CD4-positive, alpha-beta T cell treated with Interleukin-12 subunit alpha and Interleukin-12 subunit beta, for 1 hour (primary cell): ENCODE measurements at regions not wholly inside any gene's neighbourhood (a gene's known extent, or its start where the extent isn't known, plus 50 kb on each side); places are given as distances from the start of the nearest gene placed in this dataset.
A peak's percentile ranks its signal among the peaks of the same experiment; 100 is the strongest.
"Not testable (repeated sequence)": the region's sequence is repeated elsewhere in the genome, so short reads cannot be mapped to it uniquely, and the experiment has no call there.

Source experiments
- DNase-seq: peaks from one replicate; pipeline ENCODE4 v3.0.0-alpha.2; 2020

DNA sequence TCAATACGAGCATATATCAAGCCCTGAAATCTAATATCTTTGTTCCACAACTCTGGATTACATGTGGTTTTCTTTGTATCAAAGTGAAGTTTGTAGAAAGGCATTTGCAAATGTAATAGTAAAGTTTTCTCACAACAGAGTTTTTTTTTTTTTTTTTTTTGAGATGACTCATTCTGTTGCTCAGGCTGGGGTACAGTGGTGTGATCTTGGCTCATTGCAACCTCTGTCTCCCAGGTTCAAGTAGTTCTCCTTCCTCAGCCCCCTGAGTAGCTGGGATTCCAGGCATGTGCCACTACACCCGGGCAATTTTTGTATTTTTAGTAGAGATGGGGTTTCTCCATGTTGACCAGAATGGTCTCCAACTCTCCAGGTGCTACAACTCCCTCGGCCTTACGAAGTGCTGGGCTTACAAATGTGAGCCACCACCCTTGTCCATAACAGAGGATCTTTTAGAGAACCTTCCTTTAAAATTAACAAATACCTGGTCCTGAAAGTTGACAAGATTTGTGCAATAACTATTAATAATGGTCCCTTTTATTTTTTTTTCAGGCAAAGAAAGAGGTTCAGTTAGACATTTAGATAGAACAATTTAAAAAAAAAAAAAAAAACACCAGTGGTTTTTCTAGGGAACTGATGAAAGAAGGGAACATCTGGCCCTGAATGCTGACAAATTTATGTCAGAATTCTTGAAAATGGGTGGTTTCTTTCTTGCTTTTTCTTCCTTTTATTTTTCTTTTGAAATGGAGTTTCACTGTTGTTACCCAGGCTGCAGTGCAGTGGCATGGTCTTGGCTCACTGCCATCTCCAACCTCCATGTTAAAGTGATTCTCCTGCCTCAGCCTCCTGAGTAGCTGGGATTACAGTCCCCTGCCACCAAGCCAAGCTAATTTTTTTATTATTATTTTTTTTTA is 278.5 kb downstream of the RPS4Y2 start:
- DNase-seq: no peak

DNA sequence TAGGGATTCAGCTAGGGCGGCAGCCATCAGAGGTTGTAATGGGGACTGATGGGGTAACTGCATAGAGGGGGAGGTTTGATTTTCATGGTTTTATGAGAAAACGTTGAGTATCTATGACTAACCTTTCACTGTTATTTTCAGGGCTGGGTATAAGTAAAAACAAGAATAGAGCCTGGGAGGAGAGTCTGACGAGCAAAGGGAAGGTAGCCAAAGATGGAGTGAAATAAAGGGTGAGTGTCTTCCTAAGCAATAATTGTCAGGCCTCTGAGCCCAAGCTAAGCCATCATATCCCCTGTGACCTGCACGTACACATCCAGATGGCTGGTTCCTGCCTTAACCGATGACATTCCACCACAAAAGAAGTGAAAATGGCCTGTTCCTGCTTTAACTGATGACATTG is 281.5 kb downstream of the RPS4Y2 start:
- not testable (repeated sequence) for DNase-seq

DNA sequence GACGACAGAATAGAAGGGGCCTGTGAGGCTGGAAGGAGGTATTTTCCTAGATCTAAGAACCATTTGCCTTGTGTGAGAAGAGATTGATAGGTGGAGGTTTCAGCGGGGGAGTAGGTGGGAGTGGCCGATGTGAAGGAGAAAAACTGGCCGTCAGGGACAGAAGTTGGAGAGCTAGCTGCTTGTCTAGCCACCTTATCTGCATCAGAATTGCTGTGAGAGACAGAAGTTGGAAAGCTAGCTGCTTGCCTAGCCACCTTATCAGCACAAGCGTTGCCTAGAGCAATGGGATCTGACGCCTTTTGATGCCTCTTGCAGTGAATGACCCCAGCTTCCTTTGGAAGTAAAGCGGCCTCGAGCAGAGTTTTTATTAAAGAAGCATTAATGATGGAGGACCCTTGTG is 283.9 kb downstream of the RPS4Y2 start:
- DNase-seq: no peak

DNA sequence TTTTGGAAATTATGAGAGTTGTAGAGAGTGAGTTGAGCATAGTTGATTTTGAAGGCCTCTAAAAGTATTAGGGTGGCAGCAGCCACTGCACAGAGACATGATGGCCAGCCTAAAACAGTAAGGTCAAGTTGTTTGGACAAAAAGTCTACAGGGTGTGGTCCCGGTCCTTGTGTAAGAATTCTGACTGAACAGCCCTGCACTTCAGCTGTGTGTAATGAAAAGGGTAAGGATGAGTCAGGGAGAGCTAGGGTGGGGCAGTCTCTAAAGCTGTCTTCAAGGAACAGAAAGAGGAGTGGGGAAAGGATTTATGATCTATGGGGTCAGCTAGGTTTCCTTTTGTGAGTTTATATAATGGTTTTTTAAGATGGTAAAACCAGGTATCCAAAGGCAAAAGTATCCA is 284.8 kb downstream of the RPS4Y2 start:
- DNase-seq: not testable (repeated sequence)

DNA sequence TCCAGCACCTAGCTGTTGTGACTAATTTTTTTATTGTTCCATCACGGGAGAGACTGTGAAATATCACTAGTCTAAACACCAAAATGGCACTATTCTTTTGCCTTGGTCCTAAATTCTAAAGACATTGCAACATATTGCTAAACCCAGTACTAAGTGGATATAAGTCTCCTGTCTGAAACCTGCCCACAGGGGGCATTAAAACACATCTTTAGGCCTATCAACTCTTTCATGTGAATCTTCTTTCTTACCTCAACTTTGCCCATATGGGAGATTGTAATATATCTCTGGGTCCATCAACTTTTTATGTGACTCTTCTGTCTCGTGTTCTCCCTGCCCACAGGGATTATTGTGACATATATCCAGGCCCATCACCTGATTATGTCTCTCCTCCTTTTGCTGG is 317.2 kb downstream of the RPS4Y2 start:
- DNase-seq: peak; percentile 9

DNA sequence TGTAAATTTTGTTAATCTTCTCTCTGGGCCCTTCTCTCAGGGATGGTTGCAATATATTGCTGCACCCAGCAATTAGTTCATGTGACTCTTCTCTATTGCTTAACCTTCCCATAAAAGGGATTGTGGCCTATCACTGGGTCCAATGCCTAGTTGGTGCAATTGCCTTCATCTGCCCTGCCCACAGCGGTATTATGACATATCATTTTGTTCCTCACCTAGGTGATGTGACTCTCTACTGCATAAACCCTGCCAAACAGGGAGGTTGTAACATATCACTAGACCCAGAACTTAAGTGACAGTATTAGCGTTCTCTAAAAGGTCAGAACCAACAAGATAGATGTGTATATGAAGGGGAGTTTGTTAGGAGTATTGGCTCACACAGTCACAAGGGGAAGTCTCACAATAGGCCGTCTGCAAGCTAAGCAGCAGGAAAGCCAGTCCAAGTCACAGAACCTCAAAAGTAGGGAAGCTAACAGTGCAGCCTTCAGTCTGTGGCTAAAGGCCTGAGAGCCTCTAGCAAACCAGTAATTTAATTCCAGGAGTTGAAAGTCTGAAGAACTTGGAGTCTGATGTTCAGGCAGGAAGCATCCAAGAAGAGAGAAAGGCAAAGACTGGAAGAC is 317.8 kb downstream of the RPS4Y2 start:
- DNase-seq: no peak

DNA sequence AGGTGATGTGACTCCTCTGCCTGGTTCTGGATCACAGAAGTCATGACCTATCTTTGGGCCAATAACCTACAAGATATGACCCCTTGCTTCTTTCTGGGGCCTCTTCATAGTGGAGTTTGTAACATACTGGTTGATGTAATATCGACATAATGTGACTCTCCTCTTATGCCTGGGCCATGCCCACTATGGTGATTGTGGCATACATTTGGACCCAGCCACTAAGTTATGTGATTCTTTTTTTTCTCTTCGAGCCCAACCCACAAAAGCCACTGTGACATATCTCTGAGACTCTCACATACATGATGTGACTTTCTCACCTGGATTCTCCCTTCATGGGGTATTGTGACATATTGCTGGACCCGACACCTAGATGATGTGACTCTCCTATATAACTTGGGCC is 319.8 kb downstream of the RPS4Y2 start:
- DNase-seq: no peak

DNA sequence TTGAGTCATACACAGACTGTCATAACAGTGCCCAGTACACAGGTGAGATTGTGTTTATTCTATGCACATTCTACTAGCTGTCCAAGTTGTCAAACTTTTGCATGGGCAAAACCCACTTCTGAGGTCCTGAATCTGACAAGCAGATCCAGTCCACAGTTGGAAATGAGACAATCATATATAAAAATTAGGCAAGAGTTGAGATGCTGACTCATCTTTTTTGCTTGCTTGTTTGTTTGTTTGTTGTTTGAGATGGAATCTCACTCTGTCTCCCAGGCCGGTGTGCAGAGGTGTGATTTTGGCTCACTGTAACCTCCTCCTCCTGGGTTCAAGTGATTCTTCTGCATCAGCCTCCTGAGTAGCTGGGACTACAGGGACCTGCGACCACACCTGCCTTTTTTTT is 323.8 kb downstream of the RPS4Y2 start:
- DNase-seq: no peak

DNA sequence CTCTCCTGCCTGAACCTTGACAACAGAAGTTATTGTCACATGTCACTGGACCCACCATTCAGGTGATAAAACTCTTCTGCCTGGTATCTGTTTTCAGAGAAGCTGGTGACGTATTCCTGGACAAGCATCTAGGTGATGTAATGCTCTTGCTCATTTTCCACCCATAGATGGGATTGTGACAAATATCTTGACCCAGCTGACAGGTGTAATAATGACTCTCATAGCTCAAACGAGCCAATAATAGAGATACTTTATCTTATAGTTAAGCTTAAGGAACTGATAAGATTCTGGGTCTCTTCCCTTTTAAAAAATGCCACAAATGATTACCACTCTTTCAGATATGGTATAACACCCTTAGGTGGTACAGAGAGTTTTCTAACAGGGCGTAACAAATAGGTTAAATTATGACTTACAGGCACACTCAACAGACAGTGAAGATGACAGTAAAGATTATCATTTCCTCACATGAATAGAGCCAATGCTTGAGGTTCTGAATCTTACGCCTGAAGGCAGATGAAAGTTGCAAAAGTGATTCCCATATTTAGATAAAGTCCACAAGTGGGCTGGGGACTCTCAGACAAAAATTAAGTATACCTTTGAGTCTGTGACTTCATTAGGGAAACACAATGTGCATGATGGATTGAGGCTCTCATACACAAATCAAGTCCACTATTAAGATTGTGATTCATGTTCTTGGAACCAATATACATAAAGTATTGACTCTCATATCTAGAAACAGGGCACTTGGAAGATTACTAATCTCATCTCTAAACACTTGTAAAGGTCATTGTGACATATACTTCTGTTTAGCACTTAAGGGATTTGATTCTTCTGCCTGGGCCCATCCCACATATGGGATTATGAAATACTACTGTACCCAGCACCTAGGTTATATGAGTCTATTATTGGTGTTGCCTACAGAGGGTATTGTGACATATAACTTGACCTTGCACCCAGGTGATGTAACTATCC is 326.0 kb downstream of the RPS4Y2 start:
- DNase-seq: no peak

DNA sequence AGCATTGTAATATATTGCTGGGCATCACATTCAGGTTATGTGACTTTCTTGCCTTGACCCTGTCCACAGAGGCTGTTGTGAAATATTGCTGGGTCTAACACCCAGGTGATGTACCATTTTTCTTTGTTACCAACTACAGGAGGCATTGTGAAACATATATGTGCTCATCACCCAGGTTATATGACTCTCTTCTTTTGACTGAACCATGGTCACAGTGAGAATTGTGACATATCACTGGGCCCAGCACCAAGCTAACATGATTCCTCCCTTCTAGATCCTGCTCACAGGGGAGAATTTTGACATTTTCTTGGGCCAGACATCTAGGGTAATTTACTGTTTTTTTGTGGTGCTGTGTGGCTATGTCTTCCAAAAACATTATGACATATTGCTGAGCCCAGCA is 326.7 kb downstream of the RPS4Y2 start:
- DNase-seq: no peak

DNA sequence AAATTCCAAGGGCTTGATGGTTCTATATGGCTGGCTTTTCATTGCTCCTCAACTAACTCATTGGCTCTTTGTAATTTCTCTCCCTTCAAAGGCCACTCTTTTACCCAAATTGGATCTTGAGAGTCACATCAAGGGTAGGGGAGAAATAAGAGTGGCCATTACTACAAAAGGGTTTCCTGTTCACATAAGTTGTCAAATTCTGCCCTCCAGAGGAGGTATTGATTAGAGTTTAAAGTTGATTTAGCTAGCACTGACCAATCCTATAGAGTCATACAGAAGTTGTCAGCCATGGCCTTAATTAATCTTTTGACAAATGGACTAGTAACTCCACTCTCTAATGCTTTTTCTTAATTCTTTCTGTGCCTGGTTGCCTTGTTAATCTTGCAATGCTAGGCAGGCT is 336.0 kb downstream of the RPS4Y2 start:
- DNase-seq: peak; percentile 7

DNA sequence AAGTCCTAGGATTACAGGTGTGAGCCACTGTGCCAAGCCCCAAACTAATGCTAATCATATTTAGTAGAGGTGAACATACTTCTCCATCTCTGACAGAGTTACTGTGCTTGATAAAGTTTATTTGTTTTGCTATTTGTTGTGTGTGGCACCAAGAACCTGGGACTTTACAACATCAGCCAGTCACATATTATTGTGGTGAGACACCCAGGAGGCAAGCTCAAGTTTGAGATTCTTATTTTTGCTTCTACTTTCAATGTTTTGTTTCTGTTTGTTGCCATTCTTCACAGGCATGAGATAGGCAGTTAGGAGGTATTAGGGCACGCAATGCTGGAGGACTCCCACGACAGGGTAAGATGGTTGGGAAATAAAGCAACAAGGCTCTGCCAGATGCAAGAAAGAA is 346.6 kb downstream of the RPS4Y2 start:
- no peak for DNase-seq

DNA sequence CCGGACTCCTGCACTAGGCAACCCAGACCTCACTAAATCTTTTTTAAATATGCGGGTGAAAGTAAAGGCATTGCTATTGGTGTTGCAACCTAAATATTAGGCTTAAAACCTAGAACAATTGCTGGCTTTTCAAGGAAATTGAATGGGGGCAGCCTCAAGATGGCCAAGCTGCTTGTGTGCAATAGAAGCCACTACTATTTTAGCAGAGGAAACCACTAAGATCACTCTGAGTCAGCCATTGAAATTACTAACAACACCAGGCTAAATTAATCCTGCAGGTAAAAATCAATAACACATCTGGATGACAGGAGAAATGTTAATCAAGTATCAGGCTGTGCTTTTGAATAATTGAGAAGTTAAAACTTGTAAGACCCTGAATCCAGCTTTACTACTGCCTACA is 348.0 kb downstream of the RPS4Y2 start:
- no peak for DNase-seq

DNA sequence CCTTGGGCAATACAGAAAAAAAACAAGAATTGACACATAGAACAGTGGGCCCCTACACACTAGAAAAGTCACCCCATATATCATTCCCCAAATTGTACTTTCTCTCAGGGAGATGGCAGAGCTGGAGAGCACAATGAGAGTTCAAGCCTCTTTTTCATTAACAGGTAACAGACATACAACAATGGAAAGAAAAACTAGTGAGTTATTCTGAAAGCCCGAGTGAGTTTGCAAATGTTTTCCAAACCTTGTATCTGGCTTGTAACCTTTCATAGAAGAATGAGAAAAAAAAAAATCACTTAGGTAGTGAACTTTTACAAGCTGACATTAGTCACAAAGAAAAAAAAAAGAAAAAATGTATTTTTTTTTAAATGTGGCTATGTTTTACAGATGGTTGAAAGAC is 349.6 kb downstream of the RPS4Y2 start:
- DNase-seq: no peak

DNA sequence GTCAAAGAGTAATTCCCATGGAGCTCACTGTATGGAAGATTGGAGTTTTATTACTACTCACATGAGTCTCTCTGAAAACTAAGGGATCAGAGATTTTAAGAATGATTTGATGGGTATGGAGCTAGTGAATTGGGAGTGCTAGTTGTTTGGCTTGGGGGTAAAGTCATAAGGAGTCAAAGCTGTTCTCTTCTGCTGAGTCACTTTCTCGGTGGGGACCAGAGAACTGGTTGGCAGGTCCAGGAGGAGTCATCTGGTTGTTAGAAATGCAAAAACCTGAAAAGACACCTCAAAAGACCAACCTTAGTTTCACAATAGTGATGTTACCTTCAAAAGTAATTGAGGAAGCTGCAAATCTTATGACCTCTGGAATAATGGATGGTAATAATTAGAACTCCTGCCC is 355.4 kb downstream of the RPS4Y2 start:
- DNase-seq: no peak

DNA sequence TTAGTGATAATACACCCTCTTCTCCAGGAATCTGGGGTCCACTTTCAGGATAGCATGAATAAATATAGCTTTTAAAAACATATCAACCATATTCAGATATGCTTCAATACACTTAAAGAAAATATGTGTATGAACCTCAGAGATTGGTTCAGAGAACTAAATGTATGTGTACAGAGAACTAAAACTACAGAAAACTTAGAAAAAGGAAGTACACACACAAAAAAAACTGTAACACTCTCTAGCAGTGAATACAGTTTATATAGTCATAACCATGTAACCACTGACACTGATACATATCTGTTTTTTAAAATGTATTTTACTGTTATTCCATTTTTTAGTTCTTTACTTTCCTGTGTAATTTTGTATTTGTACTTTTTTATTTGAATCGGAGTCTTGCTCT is 365.2 kb downstream of the RPS4Y2 start:
- DNase-seq: no peak

DNA sequence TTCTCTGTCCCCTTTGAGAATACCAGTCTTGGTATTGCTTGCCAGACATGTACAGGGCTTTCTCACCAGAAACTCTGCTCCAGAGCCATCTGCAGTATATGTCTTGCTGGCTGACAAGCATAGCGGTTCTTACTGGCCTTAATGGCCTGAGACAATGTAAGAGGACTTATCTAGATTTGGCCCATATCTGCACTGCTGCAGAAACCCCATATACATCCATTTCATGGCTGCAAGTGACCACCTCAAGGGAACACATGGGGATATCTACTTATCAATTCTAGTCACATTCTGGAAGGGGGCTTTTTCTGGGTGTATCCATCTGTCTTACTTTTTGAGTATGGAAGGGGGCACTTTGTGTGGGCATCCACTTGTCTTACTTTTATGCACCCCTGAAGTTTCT is 375.5 kb upstream of the RBMY1B start:
- DNase-seq: no peak

DNA sequence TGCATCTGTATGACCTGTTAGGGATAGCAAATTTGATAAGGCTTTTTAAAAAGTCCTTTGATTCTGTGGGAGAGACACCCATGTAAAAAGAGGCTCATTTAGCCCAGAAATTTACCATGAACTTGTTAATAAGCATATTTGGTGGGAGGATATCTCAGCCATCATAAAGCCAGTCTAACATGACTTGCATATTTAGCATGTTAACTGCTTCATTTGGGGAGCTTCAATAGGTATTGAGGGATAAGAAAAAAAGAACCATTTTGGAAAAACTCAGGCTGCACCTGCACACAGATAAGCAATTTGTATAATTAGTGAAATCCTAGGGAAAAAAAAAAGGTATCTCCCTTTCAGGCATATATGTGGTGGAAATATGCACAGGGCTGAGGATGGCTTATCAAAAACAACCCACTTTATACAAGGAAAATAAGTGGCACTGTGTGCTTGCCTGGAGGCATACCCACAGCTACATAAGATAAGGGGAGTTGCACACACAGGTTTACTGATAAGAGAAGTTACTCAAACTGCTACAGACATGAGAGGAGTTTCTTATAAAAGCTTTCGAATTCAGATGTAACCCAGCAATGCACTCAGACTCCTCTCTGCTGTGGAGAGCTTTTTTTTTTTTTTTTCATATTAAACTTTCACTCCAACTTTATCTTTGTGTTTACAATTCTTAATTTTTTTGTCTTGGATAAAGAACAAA is 372.9 kb upstream of the RBMY1B start:
- peak; percentile 2 for DNase-seq

DNA sequence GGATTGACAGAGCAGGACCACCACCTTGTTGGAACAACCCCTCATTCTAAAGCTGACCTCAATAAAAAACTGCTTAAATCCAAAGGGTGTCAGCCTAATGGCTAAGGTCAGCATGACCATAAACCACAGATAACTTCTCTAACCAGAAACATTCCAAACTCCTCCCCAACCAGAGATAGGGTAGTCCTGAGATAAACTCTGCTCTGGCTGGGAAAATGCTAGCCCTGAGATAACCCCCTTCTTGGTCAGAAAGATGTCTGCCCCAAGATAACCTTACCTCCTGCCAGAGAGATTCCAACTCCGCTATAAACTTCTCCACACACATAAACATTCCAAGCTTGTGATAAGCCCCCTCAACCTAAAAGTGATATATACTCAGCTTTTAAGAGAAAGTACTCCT is 364.8 kb upstream of the RBMY1B start:
- no peak for DNase-seq

DNA sequence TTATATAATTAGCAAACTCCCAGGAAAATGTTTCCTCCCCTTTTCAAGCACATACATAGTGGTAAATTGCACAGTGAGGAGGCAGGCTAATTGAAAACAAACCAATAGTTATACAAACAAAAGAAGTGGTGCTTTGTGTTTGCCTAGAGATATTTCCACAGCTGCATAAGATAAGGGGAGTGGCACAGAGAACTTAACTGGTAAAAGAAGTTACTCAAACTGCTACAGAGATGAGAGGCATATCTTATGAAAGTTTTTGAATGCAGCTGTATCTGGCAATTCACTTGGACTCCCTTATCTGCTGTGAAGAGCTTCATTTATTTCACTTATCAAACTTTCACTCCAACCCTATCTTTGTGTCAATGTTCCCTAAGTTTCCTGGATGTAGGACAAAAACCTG is 361.2 kb upstream of the RBMY1B start:
- no peak for DNase-seq

DNA sequence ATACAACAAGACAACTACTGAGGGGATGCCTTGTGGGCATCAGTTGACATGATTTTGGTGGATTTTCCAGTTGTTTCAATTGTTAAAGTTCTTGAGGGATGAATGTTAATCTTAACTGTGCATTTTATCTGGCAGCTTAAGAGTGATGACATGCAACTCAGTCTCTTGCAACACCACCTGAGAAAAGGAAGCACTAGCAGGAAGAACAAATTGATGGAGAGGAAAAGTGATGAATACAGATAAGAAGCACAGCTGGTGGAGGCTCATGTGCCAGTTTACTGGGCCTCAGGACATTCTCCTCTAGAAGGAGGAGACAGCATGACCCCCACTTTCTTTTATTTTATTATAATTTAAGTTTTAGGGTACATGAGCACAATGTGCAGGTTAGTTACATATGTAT is 341.3 kb upstream of the RBMY1B start:
- DNase-seq: no peak

DNA sequence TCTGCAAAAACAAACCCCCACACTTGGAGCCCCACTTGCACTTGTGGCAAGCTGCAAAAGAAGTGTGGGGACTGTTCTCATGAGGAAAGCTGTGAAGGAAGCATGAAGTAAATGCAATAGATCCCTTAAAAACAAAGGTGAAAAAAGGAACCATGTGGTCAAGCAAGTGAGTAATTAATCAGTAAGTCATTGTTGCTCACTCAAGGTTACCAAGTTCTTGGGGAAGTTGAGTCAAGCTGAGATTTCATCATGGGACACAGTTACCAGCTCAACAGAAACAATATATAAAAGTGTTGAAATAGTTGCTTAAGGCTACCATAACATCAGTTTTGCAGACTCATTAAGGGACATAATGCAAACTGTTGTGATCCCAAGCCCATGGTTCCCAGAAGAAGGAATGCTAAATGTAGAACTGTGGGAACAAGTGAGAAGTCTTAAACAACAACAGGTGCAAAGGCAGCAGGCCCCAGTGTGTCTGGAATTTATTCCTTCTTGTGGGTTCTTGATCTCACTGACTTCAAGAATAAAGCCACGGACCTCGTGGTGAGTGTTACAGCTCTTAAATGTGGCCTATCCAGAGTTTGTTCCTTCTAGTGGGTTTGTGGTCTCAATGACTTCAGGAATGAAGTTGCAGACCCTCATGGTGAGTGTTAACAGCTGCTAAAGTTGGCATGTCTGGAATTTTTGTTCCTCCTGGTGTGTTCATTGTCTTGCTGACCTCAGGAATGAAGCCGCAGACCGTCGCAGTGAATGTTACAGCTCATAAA is 336.3 kb upstream of the RBMY1B start:
- no peak for DNase-seq
